ENCODE measurements at regions not wholly inside any gene's neighbourhood (a gene's known extent, or its start where the extent isn't known, plus 50 kb on each side); places are given as distances from the start of the nearest gene placed in this dataset.

DNA sequence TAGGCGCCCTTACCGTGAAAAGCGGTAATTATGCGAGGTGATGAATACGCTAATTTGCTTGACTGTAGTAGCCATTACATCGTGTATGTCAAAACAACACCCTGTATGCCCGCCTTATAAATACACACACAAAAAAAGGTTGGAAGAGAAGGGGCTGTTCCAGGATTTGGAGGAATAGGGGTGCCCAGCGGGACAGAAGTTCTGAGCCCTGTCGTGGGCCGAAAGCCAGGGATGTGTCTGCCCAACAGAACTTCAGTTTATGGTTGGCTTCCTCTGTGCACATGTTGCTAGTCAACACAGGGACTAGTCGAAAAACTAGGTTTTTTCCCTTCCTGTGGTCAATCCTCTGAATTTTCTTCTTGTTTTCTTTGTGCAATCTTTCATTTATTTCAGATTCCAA lies 182.5 kb downstream of the ACKR3 start:
- Histone ChIP-seq H3K9me2 (ENCODE audit: insufficient read depth) (no peaks in the 10 kb centered on the region), H3K4me3 (no peak overlapping the region), H3K27me3 (ENCODE audit: insufficient read depth, low read depth) (no peaks in the 10 kb centered on the region), H3F3A (ENCODE audit: insufficient read depth, low read depth) (peaks cover 33% of the 10 kb centered on the region), H3K27ac (0 out of 2 replicates have a peak overlapping the region, but pooled peaks have one; percentile 26), H3K4me2 (peak overlapping the region; percentile 2; the same call in 1 of the 2 replicates), H3K79me2 (ENCODE audit: low read depth) (no peaks in the 10 kb centered on the region), H4K20me1 (ENCODE audit: insufficient read depth) (no peaks in the 10 kb centered on the region), H3K4me1 (replicated peaks; ENCODE audit: insufficient read depth) (peaks cover 86% of the 10 kb centered on the region), H3K9me3 (ENCODE audit: insufficient read depth, low read depth) (no peaks in the 10 kb centered on the region), H3K36me3 (ENCODE audit: low read depth) (no peaks in the 10 kb centered on the region), H2AFZ (no peak overlapping the region)
- ChIA-PET POLR2A (ENCODE audit: unreplicated experiment) (interaction anchor here (0.6 kb wide), 1 partner anchor 8 kb away, joined by 11 read pairs; no protein-coding TSS in a partner anchor), CTCF (interaction anchor here (0.6 kb wide), 1 partner anchor 258 kb away, joined by 4 read pairs; no protein-coding TSS in a partner anchor)
- no peak for DNase-seq
- no TSS peak for BruUV-seq (replicated peaks)
- intact Hi-C loops (cut with micrococcal nuclease; ENCODE audit: unreplicated experiment): no loop called here
- TF ChIP-seq, protein P1, sequence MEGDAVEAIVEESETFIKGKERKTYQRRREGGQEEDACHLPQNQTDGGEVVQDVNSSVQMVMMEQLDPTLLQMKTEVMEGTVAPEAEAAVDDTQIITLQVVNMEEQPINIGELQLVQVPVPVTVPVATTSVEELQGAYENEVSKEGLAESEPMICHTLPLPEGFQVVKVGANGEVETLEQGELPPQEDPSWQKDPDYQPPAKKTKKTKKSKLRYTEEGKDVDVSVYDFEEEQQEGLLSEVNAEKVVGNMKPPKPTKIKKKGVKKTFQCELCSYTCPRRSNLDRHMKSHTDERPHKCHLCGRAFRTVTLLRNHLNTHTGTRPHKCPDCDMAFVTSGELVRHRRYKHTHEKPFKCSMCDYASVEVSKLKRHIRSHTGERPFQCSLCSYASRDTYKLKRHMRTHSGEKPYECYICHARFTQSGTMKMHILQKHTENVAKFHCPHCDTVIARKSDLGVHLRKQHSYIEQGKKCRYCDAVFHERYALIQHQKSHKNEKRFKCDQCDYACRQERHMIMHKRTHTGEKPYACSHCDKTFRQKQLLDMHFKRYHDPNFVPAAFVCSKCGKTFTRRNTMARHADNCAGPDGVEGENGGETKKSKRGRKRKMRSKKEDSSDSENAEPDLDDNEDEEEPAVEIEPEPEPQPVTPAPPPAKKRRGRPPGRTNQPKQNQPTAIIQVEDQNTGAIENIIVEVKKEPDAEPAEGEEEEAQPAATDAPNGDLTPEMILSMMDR (conservative IDR thresholded peaks at IDR 0.05): no peak
- TF ChIP-seq EZH2 (IDR thresholded peaks at IDR 0.05; ENCODE audit: low read depth): no peak

DNA sequence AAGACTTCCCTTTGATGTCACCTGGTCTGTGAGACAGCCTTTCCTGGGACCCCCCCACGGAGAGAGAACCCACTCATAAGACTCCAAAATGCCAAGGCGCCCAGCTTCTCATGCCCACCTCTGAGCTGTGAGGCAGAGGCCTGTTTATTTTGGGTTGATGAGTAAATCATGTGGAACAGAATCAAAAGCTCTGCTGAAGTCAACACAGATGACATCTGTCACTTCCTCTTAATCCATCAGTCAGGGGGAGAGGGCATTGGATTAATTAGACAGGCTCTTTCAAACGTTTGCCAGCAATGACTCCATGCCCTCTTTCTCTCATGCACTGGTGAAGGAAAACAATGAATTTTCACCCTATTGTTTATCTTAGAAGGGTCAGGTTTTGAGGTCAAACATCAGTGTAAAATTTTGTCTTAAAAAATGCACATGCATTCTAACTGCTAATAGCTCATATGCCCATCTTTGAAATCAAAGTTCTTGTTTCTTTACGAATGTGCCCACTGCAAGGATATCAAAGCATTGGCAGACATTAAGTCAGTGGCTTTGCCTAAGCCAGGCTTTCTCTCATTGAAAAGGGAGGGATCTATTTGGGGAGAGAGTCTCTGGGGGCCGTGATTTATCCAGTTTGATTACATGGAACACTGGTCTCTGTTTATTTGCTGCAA lies 184.1 kb downstream of the ACKR3 start:
- CTCF ChIA-PET: no interaction called here
- intact Hi-C loops (cut with micrococcal nuclease; ENCODE audit: unreplicated experiment): no loop called here
- POLR2A ChIA-PET (ENCODE audit: unreplicated experiment): no interaction called here

DNA sequence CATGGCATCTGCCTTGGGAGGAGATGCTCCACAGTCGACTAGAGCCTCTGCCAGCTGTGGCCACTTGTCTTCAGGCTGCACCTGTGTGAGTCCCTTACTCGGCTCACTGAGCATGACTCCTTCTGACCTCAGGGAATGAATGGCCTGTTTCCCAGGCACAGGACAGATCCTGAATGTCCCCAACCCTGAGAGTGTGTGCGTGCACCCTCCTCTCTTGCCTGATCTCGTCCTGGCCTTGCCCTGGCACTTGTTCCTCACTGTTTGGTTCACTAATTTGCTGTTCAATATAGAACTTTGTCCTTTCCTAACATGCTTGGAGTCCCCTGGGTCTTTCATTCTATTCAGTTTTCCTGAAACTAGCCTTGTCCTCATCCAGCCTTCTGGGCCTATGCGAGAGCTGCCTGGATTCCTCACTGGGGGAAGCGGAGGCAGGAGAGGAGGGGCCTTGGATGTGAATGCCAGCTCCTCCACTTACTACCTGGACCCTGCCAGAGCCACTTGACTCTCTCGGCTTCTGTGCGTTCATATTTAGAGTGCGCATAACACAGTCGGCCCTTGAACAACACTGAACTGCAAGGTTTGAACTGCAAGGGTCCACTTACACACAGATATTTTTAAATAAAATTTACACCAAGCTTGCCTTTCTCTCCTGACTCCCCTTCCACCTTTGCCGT lies 184.8 kb downstream of the ACKR3 start:
- Histone ChIP-seq H3K9me2 (ENCODE audit: insufficient read depth) (no peaks in the 10 kb centered on the region), H3K4me2 (no peak overlapping the region), H3K27me3 (ENCODE audit: insufficient read depth, low read depth) (no peaks in the 10 kb centered on the region), H3K36me3 (ENCODE audit: low read depth) (no peaks in the 10 kb centered on the region), H4K20me1 (ENCODE audit: insufficient read depth) (no peaks in the 10 kb centered on the region), H3K4me3 (no peak overlapping the region), H3F3A (ENCODE audit: insufficient read depth, low read depth) (peaks cover 16% of the 10 kb centered on the region; the same call in 1 of the 2 replicates), H3K9me3 (ENCODE audit: insufficient read depth, low read depth) (no peaks in the 10 kb centered on the region), H3K27ac (no peak overlapping the region), H2AFZ (no peak overlapping the region), H3K79me2 (ENCODE audit: low read depth) (no peaks in the 10 kb centered on the region), H3K4me1 (replicated peaks; ENCODE audit: insufficient read depth) (peaks cover 70% of the 10 kb centered on the region)
- TF ChIP-seq EZH2 (IDR thresholded peaks at IDR 0.05; ENCODE audit: low read depth): no peak
- TF ChIP-seq, protein P1 (conservative IDR thresholded peaks at IDR 0.05): no peak
- intact Hi-C loops (cut with micrococcal nuclease; ENCODE audit: unreplicated experiment): no loop called here
- ChIA-PET POLR2A (ENCODE audit: unreplicated experiment) (interaction anchor here (0.6 kb wide), 1 partner anchor 165 kb away, joined by 3 read pairs; no protein-coding TSS in a partner anchor), CTCF (no interaction called here)
- no peak for DNase-seq
- BruUV-seq (replicated peaks): no TSS peak

More for the DNA sequence above, 184.1 kb downstream of the ACKR3 start:
- BruUV-seq (replicated peaks): no TSS peak
- Histone ChIP-seq H3K9me3 (ENCODE audit: insufficient read depth, low read depth) (no peaks in the 10 kb centered on the region), H3K4me2 (peak overlapping the region; percentile 5; the same call in 1 of the 2 replicates), H3K9me2 (ENCODE audit: insufficient read depth) (no peaks in the 10 kb centered on the region), H3K4me1 (replicated peaks; ENCODE audit: insufficient read depth) (peaks cover 77% of the 10 kb centered on the region), H3K27ac (no peak overlapping the region), H2AFZ (no peak overlapping the region), H3K4me3 (no peak overlapping the region), H3K27me3 (ENCODE audit: insufficient read depth, low read depth) (no peaks in the 10 kb centered on the region), H4K20me1 (ENCODE audit: insufficient read depth) (no peaks in the 10 kb centered on the region), H3K36me3 (ENCODE audit: low read depth) (no peaks in the 10 kb centered on the region), H3K79me2 (ENCODE audit: low read depth) (no peaks in the 10 kb centered on the region), H3F3A (ENCODE audit: insufficient read depth, low read depth) (peaks cover 20% of the 10 kb centered on the region)
- DNase-seq: no peak
- TF ChIP-seq, protein P1 (conservative IDR thresholded peaks at IDR 0.05): no peak
- no peak for TF ChIP-seq EZH2 (IDR thresholded peaks at IDR 0.05; ENCODE audit: low read depth)
